Prostate gland (tissue), 2 donors: ENCODE measurements at regions not wholly inside any gene's neighbourhood (a gene's known extent, or its start where the extent isn't known, plus 50 kb on each side); places are given as distances from the start of the nearest gene placed in this dataset.

Source experiments
- POLR2A ChIP-seq: fragments of 450-650 bp; IDR thresholded peaks from one replicate; pipeline ENCODE4 v1.6.1; 2016; ENCODE audit warnings: antibody characterized with exemption, mild to moderate bottlenecking
- POLR2AphosphoS5 ChIP-seq: sonication (generic); formaldehyde crosslinking; IDR thresholded peaks from one replicate; pipeline ENCODE4 v1.6.1; 2017; ENCODE audit warnings: antibody characterized with exemption
- TF ChIP-seq, protein P1 (sequence below), 4 experiments: fragments of 200-600 bp in 2 of 4; fragments of 450-650 bp in 2 of 4; sonication (generic) in 2 of 4; IDR thresholded peaks; 1 replicate in 3 of 4; 2 replicates in 1 of 4; pipeline ENCODE4 v1.5.1; 2016 to 2019; ENCODE audit warnings: antibody characterized with exemption in 4 of 4, mild to moderate bottlenecking in 2 of 4, moderate library complexity in 2 of 4

DNA sequence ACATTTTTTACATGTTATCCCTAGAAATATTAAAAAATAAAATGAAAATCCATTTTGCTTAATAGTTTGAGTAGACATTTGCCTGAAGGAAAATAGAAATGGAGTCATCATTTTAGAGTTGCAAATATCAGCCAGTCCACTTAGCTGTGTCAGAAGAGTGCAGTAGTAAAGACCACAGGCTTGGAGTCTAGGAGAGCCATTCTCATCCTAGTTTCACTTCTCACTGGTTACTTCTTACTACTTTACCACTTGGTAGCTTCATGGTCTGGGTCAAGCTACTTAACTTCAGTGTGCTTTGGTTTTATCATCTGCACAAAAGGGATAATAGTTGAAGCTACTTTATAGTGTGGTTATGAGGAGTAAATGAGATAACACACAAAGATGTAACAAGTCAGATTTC is 286.5 kb upstream of the NBEA start:
- TF ChIP-seq, protein P1, sequence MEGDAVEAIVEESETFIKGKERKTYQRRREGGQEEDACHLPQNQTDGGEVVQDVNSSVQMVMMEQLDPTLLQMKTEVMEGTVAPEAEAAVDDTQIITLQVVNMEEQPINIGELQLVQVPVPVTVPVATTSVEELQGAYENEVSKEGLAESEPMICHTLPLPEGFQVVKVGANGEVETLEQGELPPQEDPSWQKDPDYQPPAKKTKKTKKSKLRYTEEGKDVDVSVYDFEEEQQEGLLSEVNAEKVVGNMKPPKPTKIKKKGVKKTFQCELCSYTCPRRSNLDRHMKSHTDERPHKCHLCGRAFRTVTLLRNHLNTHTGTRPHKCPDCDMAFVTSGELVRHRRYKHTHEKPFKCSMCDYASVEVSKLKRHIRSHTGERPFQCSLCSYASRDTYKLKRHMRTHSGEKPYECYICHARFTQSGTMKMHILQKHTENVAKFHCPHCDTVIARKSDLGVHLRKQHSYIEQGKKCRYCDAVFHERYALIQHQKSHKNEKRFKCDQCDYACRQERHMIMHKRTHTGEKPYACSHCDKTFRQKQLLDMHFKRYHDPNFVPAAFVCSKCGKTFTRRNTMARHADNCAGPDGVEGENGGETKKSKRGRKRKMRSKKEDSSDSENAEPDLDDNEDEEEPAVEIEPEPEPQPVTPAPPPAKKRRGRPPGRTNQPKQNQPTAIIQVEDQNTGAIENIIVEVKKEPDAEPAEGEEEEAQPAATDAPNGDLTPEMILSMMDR (IDR thresholded peaks at IDR 0.05), result no peak
- no peak for TF ChIP-seq POLR2AphosphoS5
- no peak for TF ChIP-seq POLR2A
